ENCODE measurements at regions not wholly inside any gene's neighbourhood (a gene's known extent, or its start where the extent isn't known, plus 50 kb on each side); places are given as distances from the start of the nearest gene placed in this dataset.

- H3K4me3 Mint-ChIP-seq, result no peak overlapping the region
- no peaks in the 10 kb centered on the region for H3K27me3 Mint-ChIP-seq
- CTCF ChIA-PET, result no interaction called here
- DNase-seq (no peak), ATAC-seq (no peak)
- H3K27ac Mint-ChIP-seq, result no peak overlapping the region
- POLR2A ChIA-PET, result no interaction called here
- H3K4me1 Mint-ChIP-seq (ENCODE audit: low read depth), result no peaks in the 10 kb centered on the region
- no peak for TF ChIP-seq CTCF (IDR thresholded peaks at IDR 0.05)
- intact Hi-C loops (cut with micrococcal nuclease), result no loop called here
- H3K9me3 Mint-ChIP-seq, result peaks cover 5% of the 10 kb centered on the region
- no peaks in the 10 kb centered on the region for H3K36me3 Mint-ChIP-seq (ENCODE audit: low read depth)
These were observed 719.4 kb downstream of the MAT2B start for GRCh38 chr5:164224772-164225171.

- ChIA-PET CTCF (no interaction called here), POLR2A (no interaction called here)
- no peak for TF ChIP-seq CTCF (IDR thresholded peaks at IDR 0.05)
- no peaks in the 10 kb centered on the region for H3K4me1 Mint-ChIP-seq (ENCODE audit: low read depth)
- no peaks in the 10 kb centered on the region for H3K36me3 Mint-ChIP-seq (ENCODE audit: low read depth)
- no peak overlapping the region for H3K27ac Mint-ChIP-seq
- intact Hi-C loops (cut with micrococcal nuclease), result no loop called here
- H3K9me3 Mint-ChIP-seq, result peaks cover 1% of the 10 kb centered on the region
- DNase-seq (no peak), ATAC-seq (no peak)
- no peak overlapping the region for H3K4me3 Mint-ChIP-seq
- no peaks in the 10 kb centered on the region for H3K27me3 Mint-ChIP-seq
These were observed 724.9 kb downstream of the MAT2B start for GRCh38 chr5:164230341-164230740.

DNA sequence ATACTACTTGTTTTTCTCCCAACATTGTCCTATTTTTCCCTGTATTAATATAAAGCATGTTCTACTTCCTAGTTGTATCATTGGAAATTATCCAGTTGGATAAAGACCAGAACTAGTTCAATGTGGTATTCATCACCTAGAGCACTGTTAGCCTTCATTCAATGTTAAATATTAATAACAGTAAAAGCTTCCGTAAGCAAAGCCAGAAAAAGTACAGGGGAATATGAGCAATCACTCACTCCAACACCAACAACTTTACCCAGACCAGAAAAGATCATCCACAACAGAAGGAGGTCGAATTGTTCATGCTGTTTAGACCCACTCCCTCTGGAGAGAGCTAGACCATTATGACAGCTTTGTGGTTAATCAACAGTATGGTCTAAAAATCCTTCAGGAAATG is 728.4 kb downstream of the MAT2B start:
- Mint-ChIP-seq H3K36me3 (ENCODE audit: low read depth) (no peaks in the 10 kb centered on the region), H3K4me3 (no peak overlapping the region), H3K9me3 (no peaks in the 10 kb centered on the region), H3K27me3 (no peaks in the 10 kb centered on the region), H3K27ac (no peak overlapping the region), H3K4me1 (ENCODE audit: low read depth) (no peaks in the 10 kb centered on the region)
- no peak for DNase-seq
- TF ChIP-seq CTCF (IDR thresholded peaks at IDR 0.05), result no peak
- ChIA-PET POLR2A (interaction anchor here (0.6 kb wide), 1 partner anchor 230 kb away, joined by 3 read pairs; no protein-coding TSS in a partner anchor), CTCF (no interaction called here)
- no peak for ATAC-seq
- intact Hi-C loops (cut with micrococcal nuclease), result no loop called here

DNA sequence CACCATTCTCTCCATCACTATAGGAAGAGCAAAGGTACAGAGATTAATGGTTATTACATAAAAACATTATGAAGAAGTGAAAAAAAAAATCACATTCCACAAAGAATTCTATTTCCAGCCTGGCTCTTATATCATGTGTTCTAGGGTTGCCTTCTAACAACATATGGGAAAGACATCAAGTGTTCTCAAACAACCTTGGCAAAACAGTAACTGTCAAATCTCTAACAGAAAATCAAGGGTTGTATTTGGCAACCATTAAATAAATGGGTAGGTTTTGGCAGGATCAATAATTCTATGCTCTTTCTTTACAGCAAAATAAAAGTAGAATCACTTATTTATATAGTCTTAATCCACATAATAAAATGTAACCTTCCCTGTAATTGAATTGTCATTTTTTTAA is 728.9 kb downstream of the MAT2B start:
- Mint-ChIP-seq H3K27me3 (no peaks in the 10 kb centered on the region), H3K36me3 (ENCODE audit: low read depth) (no peaks in the 10 kb centered on the region), H3K4me1 (ENCODE audit: low read depth) (no peaks in the 10 kb centered on the region), H3K27ac (no peak overlapping the region), H3K4me3 (no peak overlapping the region), H3K9me3 (no peaks in the 10 kb centered on the region)
- POLR2A ChIA-PET, result no interaction called here
- ATAC-seq (no peak), DNase-seq (no peak)
- TF ChIP-seq CTCF (IDR thresholded peaks at IDR 0.05), result no peak
- intact Hi-C loops (cut with micrococcal nuclease), result no loop called here
- CTCF ChIA-PET, result no interaction called here

- DNase-seq, result no peak
- Mint-ChIP-seq H3K4me3 (no peak overlapping the region), H3K4me1 (ENCODE audit: low read depth) (no peaks in the 10 kb centered on the region), H3K27ac (no peak overlapping the region), H3K36me3 (ENCODE audit: low read depth) (no peaks in the 10 kb centered on the region), H3K27me3 (no peaks in the 10 kb centered on the region), H3K9me3 (no peaks in the 10 kb centered on the region)
- ATAC-seq, result no peak
- intact Hi-C loops (cut with micrococcal nuclease), result no loop called here
- CTCF ChIA-PET, result no interaction called here
- POLR2A ChIA-PET, result no interaction called here
- TF ChIP-seq CTCF (IDR thresholded peaks at IDR 0.05), result no peak
These were observed 730.0 kb downstream of the MAT2B start for GRCh38 chr5:164235300-164235891.

Measured in activated CD8-positive, alpha-beta T cell treated with anti-CD3 and anti-CD28 coated beads for 36 hours (primary cell).